GM12875 (cell line): ENCODE measurements at regions not wholly inside any gene's neighbourhood (a gene's known extent, or its start where the extent isn't known, plus 50 kb on each side); places are given as distances from the start of the nearest gene placed in this dataset.

Source experiments
- H3K4me3 ChIP-seq: one replicate; pipeline ENCODE4 v1.5.1; 2011; ENCODE audit warnings: low read depth, low read length, control low read depth
- TF ChIP-seq, protein P1 (sequence below): IDR thresholded peaks from 2 replicates; pipeline ENCODE4 v1.5.1; 2011; ENCODE audit warnings: low read depth, mild to moderate bottlenecking, control low read depth, inconsistent platforms, low read length, moderate library complexity, borderline replicate concordance; ENCODE audit not compliant: insufficient read depth

DNA sequence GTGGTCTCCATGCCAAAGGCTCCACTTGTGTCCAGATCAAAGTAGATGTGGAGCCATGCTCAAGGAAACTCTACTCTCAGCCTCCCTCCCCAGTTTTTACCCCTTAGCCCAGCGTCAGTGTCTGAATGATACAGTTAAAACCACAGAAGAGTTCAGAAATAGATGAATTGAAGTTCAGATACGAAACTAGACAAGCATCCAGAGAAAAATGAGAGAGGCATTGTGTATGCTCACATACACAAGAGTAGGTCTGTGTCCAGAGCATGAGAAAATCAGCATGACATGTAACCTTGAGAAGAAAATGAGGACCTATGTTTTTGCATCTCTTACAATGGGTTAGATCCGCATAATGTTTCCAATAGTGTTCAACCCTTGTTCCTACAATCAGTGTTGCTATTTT lies 612.8 kb upstream of the PKDCC start:
- H3K4me3 ChIP-seq, result no peak overlapping the region
- TF ChIP-seq, protein P1, sequence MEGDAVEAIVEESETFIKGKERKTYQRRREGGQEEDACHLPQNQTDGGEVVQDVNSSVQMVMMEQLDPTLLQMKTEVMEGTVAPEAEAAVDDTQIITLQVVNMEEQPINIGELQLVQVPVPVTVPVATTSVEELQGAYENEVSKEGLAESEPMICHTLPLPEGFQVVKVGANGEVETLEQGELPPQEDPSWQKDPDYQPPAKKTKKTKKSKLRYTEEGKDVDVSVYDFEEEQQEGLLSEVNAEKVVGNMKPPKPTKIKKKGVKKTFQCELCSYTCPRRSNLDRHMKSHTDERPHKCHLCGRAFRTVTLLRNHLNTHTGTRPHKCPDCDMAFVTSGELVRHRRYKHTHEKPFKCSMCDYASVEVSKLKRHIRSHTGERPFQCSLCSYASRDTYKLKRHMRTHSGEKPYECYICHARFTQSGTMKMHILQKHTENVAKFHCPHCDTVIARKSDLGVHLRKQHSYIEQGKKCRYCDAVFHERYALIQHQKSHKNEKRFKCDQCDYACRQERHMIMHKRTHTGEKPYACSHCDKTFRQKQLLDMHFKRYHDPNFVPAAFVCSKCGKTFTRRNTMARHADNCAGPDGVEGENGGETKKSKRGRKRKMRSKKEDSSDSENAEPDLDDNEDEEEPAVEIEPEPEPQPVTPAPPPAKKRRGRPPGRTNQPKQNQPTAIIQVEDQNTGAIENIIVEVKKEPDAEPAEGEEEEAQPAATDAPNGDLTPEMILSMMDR, result no peak

DNA sequence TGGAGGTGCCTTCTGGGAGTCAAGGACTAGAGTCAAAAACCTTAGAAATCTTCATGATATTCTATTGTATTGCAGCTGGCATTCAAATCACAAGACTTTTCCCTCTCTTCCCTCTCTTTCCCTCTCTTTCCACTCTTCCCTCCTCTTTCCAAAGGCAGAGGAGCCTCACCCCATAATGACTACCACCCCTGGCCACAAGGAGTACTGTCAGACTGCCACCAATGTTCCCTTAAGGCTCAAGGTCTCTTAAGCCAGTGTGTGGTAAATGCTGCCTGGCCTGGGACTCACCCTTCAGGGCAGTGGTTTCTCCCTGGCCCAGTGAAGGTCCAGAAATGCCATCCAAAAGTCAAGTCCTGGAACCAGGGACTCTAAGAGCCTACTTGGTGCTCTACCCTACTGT lies 605.9 kb upstream of the PKDCC start:
- TF ChIP-seq, protein P1, result no peak
- no peak overlapping the region for H3K4me3 ChIP-seq

DNA sequence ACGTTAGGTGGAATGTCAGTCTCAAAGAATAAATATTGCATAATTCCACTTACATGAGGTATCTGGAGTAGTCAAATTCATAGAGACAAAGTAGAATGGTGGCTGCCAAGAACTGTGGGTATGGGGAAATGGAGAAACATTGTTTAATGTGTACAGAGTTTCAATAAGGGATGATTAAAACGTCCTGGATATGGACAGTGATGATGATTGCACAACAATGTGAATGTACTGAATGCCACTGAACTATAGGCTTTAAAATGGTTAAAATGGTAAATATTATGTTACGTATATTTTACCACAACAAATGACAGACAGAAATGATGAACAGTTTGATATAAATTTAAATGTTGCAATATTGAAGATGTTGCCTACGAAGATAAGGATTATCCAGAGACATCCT lies 602.0 kb upstream of the PKDCC start:
- TF ChIP-seq, protein P1, result no peak

DNA sequence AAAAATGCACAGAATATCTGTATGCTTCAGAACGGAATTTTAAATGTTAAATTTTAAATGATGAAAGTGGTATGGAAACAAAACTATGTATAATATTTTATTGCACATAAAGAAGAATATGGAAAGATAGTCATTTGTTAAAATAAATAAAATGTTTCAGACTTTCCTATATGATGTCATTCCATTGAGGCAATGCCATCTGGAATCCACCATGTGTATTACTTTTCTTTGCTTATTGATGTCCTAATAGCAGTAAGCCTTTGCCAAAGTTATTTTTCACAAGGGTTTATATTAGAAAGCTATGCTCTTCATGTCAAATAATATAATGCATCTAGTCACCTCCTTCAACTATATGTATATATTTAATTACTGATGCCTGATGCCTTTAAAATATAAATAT lies 601.6 kb upstream of the PKDCC start:
- H3K4me3 ChIP-seq, result no peak overlapping the region
- TF ChIP-seq, protein P1, result no peak

More for the DNA sequence above, 602.0 kb upstream of the PKDCC start:
- H3K4me3 ChIP-seq, result no peak overlapping the region

DNA sequence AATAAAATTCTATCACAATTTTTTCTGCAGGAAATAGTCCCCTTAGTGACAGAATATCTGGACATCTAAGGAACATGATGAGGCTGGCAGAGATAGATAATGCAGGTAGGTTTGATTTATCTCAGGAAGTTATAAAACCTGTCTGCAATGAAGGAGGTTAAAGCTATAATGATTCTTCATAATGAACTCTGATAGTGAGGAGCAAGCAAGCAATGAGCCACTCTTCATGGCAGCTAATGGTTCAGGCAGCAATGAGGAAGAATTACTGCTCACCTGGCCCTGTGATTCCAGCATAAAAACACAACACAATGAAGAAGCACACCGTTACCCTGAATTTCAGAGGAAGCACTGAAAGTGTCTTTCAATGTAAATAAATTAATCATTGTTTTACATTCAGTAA lies 599.6 kb upstream of the PKDCC start:
- TF ChIP-seq, protein P1, result no peak
- H3K4me3 ChIP-seq, result no peak overlapping the region

DNA sequence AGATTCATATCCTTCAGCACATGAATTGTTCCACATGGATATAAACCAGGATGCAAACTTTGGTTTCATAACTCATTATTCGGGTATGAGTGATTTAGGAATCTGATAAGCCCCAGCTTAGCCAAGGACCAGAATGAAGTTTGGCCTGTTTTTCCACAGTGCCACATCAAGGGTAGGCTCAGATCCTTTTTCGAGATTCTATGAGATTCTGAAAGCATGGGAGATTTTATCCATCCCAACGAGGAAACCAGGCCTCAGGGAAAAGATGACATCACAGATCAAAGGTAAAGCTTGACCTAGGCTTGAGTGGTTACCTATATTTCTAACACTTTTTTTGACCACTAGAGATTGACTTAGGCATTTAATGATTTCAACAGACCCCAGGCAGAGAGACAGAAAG lies 590.8 kb upstream of the PKDCC start:
- no peak overlapping the region for H3K4me3 ChIP-seq
- TF ChIP-seq, protein P1, result no peak

DNA sequence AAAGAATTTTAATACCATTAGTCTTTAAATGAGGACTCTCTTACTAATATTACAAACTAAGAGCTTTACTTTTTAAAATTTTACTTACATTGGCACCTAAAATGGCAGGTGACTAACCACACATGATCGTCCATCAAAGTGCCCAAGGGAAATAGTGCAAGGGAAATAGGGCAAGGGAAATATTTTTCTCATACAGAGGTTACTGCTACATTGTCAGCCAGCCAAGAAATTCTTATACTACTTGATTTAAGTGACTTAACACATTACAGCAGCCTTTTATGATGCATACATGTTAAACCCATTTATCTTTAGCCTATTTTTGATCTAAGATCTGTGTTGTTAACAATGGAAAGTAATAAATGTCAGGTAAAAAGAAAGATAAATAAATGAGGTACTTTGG lies 587.2 kb upstream of the PKDCC start:
- TF ChIP-seq, protein P1, result no peak

More for the DNA sequence above, 587.2 kb upstream of the PKDCC start:
- no peak overlapping the region for H3K4me3 ChIP-seq
